CD14-positive monocyte (primary cell): ENCODE measurements at regions not wholly inside any gene's neighbourhood (a gene's known extent, or its start where the extent isn't known, plus 50 kb on each side); places are given as distances from the start of the nearest gene placed in this dataset.

Experiments
- DNase-seq, 3 donors: peaks; one replicate each; pipeline ENCODE4 v3.0.0-alpha.2; 2011 to 2022
- H2AFZ ChIP-seq: 2 replicates; pipeline ENCODE4 v1.6.0; 2012; ENCODE audit warnings: mild to moderate bottlenecking, low read depth, low read length, inconsistent platforms; ENCODE audit not compliant: insufficient read depth, poor library complexity, severe bottlenecking
- H3K27ac ChIP-seq, 2 donors: 1 replicate in 1 of 2; 2 replicates in 1 of 2; pipeline ENCODE4 v1.5.1; 2012 to 2013; ENCODE audit warnings: low read length in 2 of 2, control low read depth in 1 of 2, inconsistent platforms in 1 of 2, low read depth in 1 of 2, mild to moderate bottlenecking in 1 of 2
- H3K27me3 ChIP-seq, 2 donors: one replicate each; pipeline versions ENCODE4 v1.6.0 to v1.6.1; 2011 to 2013; ENCODE audit warnings: low read length in 2 of 2; ENCODE audit not compliant: control insufficient read depth in 2 of 2, insufficient read depth in 2 of 2
- H3K36me3 ChIP-seq, 2 donors: replicated peaks in 1 of 2; 1 replicate in 1 of 2; 2 replicates in 1 of 2; pipeline versions ENCODE4 v1.5.1 to v1.6.1; 2012 to 2013; ENCODE audit warnings: low read length in 2 of 2, control low read depth in 1 of 2, inconsistent platforms in 1 of 2, mild to moderate bottlenecking in 1 of 2; ENCODE audit not compliant: insufficient read depth in 2 of 2, control insufficient read depth in 1 of 2
- H3K4me1 ChIP-seq, 2 donors: 1 replicate in 1 of 2; 2 replicates in 1 of 2; pipeline versions ENCODE4 v1.5.1 to v1.6.1; 2012 to 2013; ENCODE audit warnings: low read length in 2 of 2, control low read depth in 1 of 2, inconsistent platforms in 1 of 2, mild to moderate bottlenecking in 1 of 2, moderate library complexity in 1 of 2; ENCODE audit not compliant: insufficient read depth in 2 of 2, control insufficient read depth in 1 of 2
- H3K4me2 ChIP-seq: replicated peaks from 2 replicates; pipeline ENCODE3; 2012; ENCODE audit warnings: low read length, moderate library complexity, mild to moderate bottlenecking; ENCODE audit not compliant: poor library complexity, severe bottlenecking; ENCODE audit errors: extremely low read depth
- H3K4me3 ChIP-seq, 3 experiments: fragments of 200-600 bp in 1 of 3; sonication (generic) in 1 of 3; replicated peaks in 1 of 3; 1 replicate in 2 of 3; 2 replicates in 1 of 3; pipeline ENCODE4 v1.5.1; 2011 to 2013; ENCODE audit warnings: low read length in 3 of 3, mild to moderate bottlenecking in 3 of 3, control low read depth in 2 of 3, low read depth in 2 of 3, inconsistent platforms in 1 of 3, moderate library complexity in 1 of 3
- H3K79me2 ChIP-seq: 2 replicates; pipeline ENCODE4 v1.6.0; 2012; ENCODE audit warnings: mild to moderate bottlenecking, control low read depth, inconsistent platforms, low read length, moderate library complexity; ENCODE audit not compliant: insufficient read depth
- H3K9ac ChIP-seq: 2 replicates; pipeline ENCODE4 v1.6.0; 2017; ENCODE audit warnings: low read length, mild to moderate bottlenecking; ENCODE audit not compliant: insufficient read depth, poor library complexity, severe bottlenecking
- H3K9me3 ChIP-seq, 2 donors: replicated peaks in 1 of 2; 1 replicate in 1 of 2; 2 replicates in 1 of 2; pipeline versions ENCODE4 v1.5.1 to v1.6.1; 2012 to 2013; ENCODE audit warnings: low read length in 2 of 2, control low read depth in 1 of 2; ENCODE audit not compliant: control insufficient read depth in 1 of 2, insufficient read depth in 1 of 2
- H4K20me1 ChIP-seq: 2 replicates; pipeline ENCODE4 v1.6.0; 2012; ENCODE audit warnings: mild to moderate bottlenecking, low read length, control low read depth, moderate library complexity; ENCODE audit not compliant: insufficient read depth
- H3K27ac Mint-ChIP-seq, 7 donors: one replicate each; pipeline ENCODE4 v1.8.0; 2020; ENCODE audit warnings: mild to moderate bottlenecking in 7 of 7, mixed read lengths in 7 of 7, moderate library complexity in 6 of 7, inconsistent platforms in 2 of 7
- H3K27me3 Mint-ChIP-seq, 3 donors: one replicate each; pipeline ENCODE4 v1.8.0; 2021 to 2022; ENCODE audit warnings: low read depth in 3 of 3, mild to moderate bottlenecking in 3 of 3, mixed read lengths in 3 of 3, moderate library complexity in 3 of 3, inconsistent platforms in 1 of 3
- H3K36me3 Mint-ChIP-seq, 2 donors: one replicate each; pipeline ENCODE4 v1.8.0; 2020; ENCODE audit warnings: mixed read lengths in 2 of 2, inconsistent platforms in 1 of 2, mild to moderate bottlenecking in 1 of 2
- H3K4me1 Mint-ChIP-seq: one replicate; pipeline ENCODE4 v1.8.0; 2020; ENCODE audit warnings: mild to moderate bottlenecking, mixed read lengths
- H3K4me3 Mint-ChIP-seq, 2 donors: one replicate each; pipeline ENCODE4 v1.8.0; 2020; ENCODE audit warnings: mild to moderate bottlenecking in 2 of 2, mixed read lengths in 2 of 2, moderate library complexity in 1 of 2
- H3K9me3 Mint-ChIP-seq, 7 donors: one replicate each; pipeline ENCODE4 v1.8.0; 2020 to 2022; ENCODE audit warnings: mixed read lengths in 7 of 7, mild to moderate bottlenecking in 6 of 7, moderate library complexity in 6 of 7, inconsistent platforms in 2 of 7
- WGBS: methylation state at CpG from one replicate; pipeline ENCODE4 v1.1.5; 2013; ENCODE audit warnings: missing lambda C conversion rate; ENCODE audit not compliant: insufficient coverage; 5-methylcytosine and 5-hydroxymethylcytosine counted together
- intact Hi-C, 2 donors: fragments of 100-400 bp; cut with micrococcal nuclease; formaldehyde crosslinking; loops; one replicate each; pipeline versions ENCODE4 v1.15.0 to v1.15.1; 2023
- TF ChIP-seq, protein P1 (sequence below): fragments of 200-600 bp; IDR thresholded peaks from one replicate; pipeline ENCODE4 v1.8.0; 2022; ENCODE audit warnings: antibody characterized with exemption, mild to moderate bottlenecking

DNA sequence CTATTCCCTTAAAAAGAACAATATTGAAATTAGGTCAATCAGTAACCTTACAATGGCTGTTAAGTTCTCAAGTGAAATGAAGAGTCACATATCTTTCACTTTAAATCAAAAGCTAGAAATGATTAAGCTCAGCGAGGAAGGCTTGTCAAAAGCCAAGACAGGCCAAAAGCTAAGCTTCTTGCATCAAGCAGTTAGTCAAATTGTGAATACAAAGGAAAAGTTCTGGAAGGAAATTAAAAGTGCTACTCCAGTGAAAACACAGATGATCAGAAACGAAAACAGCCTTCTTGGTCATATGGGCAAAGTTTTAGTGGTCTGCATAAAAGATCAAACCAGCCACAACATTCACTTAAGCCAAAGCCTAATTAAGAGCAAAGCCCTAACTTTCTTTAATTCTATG is 402.6 kb upstream of the ZEB2 start:
- Histone ChIP-seq H3K4me2 (no peak overlapping the region), H3K27me3 (no peaks in the 10 kb centered on the region), H3K27ac (no peak overlapping the region), H3K79me2 (no peaks in the 10 kb centered on the region), H3K36me3 (no peaks in the 10 kb centered on the region), H3K4me3 (no peak overlapping the region), H3K4me1 (no peaks in the 10 kb centered on the region), H4K20me1 (no peaks in the 10 kb centered on the region), H3K9ac (no peak overlapping the region), H2AFZ (peak overlapping the region; percentile 57), H3K9me3 (no peaks in the 10 kb centered on the region)
- no peak overlapping the region for H3K4me3 Mint-ChIP-seq
- H3K4me1 Mint-ChIP-seq = peaks cover 7% of the 10 kb centered on the region
- H3K27ac Mint-ChIP-seq = peak overlapping the region in 1 of 7 donors; percentile 12
- H3K27me3 Mint-ChIP-seq = peaks cover 0 to 2% (median 0%) of the 10 kb centered on the region in 3 donors
- WGBS = 100% methylated on average over 1 of the region's 2 CpGs
- peaks cover 2% of the 10 kb centered on the region in 2 donors for H3K36me3 Mint-ChIP-seq
- TF ChIP-seq, protein P1, sequence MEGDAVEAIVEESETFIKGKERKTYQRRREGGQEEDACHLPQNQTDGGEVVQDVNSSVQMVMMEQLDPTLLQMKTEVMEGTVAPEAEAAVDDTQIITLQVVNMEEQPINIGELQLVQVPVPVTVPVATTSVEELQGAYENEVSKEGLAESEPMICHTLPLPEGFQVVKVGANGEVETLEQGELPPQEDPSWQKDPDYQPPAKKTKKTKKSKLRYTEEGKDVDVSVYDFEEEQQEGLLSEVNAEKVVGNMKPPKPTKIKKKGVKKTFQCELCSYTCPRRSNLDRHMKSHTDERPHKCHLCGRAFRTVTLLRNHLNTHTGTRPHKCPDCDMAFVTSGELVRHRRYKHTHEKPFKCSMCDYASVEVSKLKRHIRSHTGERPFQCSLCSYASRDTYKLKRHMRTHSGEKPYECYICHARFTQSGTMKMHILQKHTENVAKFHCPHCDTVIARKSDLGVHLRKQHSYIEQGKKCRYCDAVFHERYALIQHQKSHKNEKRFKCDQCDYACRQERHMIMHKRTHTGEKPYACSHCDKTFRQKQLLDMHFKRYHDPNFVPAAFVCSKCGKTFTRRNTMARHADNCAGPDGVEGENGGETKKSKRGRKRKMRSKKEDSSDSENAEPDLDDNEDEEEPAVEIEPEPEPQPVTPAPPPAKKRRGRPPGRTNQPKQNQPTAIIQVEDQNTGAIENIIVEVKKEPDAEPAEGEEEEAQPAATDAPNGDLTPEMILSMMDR = no peak
- intact Hi-C loops = no loop called here
- peaks cover 0 to 12% (median 7%) of the 10 kb centered on the region in 7 donors for H3K9me3 Mint-ChIP-seq
- DNase-seq = no peak

DNA sequence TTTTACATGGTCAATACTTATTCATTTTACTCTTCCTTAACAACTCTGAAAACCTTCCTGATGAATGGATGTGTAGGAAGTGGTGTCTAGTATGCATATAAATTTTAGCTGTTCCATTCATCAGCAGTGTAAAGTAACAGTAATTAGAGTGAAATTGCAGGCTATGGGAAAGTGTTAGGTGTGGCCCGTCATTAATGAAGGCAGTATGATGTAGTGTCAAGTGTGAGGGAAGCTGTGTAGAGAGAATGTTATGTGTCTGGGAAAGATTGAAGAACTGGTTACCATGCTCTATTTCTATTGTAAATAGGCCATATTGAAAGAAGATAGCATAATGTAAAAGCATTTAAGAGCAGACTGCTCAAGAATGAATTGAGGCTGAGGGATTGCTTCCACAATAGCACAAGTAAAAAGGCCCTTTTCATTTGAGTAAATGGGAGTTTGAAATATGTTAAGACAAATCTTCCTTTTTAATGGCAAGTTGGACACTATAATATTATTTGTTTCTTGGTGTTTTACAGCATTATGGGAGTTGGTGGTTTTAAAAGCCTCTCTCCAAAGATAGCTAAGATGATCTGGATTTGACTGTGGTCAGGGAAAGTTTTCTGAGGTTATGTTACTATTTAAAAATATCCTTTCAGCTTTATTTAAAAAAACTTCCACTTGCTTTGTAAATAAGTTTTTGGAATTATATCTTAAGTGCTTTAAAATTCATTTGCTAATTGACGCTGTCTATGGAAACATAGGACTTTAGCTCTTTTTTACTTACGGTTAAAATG is 401.0 kb upstream of the ZEB2 start:
- Mint-ChIP-seq H3K4me3 (no peak overlapping the region), H3K36me3 (peaks cover 2% of the 10 kb centered on the region in 2 donors), H3K4me1 (peaks cover 7% of the 10 kb centered on the region), H3K9me3 (peaks cover 0 to 7% (median 5%) of the 10 kb centered on the region in 7 donors), H3K27me3 (peaks cover 0 to 2% (median 0%) of the 10 kb centered on the region in 3 donors), H3K27ac (no peak overlapping the region)
- Histone ChIP-seq H3K9ac (no peak overlapping the region), H3K9me3 (no peaks in the 10 kb centered on the region), H3K36me3 (no peaks in the 10 kb centered on the region), H2AFZ (no peak overlapping the region), H3K4me1 (no peaks in the 10 kb centered on the region), H3K4me2 (no peak overlapping the region), H3K4me3 (no peak overlapping the region), H3K27ac (no peak overlapping the region), H3K79me2 (no peaks in the 10 kb centered on the region), H3K27me3 (no peaks in the 10 kb centered on the region), H4K20me1 (no peaks in the 10 kb centered on the region)
- 100% methylated on average over 1 of the region's 3 CpGs for WGBS
- TF ChIP-seq, protein P1 = no peak
- DNase-seq = no peak
- intact Hi-C loops = no loop called here
